ENCODE measurements at regions not wholly inside any gene's neighbourhood (a gene's known extent, or its start where the extent isn't known, plus 50 kb on each side); places are given as distances from the start of the nearest gene placed in this dataset.

- ATAC-seq (no peak), FAIRE-seq (no peak)
- BruUV-seq (replicated peaks) = no TSS peak
- TF ChIP-seq CEBPB (IDR thresholded peaks at IDR 0.05; ENCODE audit: borderline replicate concordance in 1 of 2, low read depth in 2 of 2, low read length in 2 of 2) = no peak
- TF ChIP-seq, protein P1, sequence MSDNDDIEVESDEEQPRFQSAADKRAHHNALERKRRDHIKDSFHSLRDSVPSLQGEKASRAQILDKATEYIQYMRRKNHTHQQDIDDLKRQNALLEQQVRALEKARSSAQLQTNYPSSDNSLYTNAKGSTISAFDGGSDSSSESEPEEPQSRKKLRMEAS (IDR thresholded peaks at IDR 0.05; ENCODE audit: low read depth, low read length) = no peak
- no peak for TF ChIP-seq MEF2A (IDR thresholded peaks at IDR 0.05; ENCODE audit: insufficient read depth, low read depth, low read length)
- no peak for TF ChIP-seq ZNF687 (IDR thresholded peaks at IDR 0.05)
- TF ChIP-seq ZNF217 (IDR thresholded peaks at IDR 0.05) = no peak
- TF ChIP-seq, protein P2, sequence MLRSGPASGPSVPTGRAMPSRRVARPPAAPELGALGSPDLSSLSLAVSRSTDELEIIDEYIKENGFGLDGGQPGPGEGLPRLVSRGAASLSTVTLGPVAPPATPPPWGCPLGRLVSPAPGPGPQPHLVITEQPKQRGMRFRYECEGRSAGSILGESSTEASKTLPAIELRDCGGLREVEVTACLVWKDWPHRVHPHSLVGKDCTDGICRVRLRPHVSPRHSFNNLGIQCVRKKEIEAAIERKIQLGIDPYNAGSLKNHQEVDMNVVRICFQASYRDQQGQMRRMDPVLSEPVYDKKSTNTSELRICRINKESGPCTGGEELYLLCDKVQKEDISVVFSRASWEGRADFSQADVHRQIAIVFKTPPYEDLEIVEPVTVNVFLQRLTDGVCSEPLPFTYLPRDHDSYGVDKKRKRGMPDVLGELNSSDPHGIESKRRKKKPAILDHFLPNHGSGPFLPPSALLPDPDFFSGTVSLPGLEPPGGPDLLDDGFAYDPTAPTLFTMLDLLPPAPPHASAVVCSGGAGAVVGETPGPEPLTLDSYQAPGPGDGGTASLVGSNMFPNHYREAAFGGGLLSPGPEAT (IDR thresholded peaks at IDR 0.05; ENCODE audit: low read depth) = no peak
- TF ChIP-seq, protein P3, sequence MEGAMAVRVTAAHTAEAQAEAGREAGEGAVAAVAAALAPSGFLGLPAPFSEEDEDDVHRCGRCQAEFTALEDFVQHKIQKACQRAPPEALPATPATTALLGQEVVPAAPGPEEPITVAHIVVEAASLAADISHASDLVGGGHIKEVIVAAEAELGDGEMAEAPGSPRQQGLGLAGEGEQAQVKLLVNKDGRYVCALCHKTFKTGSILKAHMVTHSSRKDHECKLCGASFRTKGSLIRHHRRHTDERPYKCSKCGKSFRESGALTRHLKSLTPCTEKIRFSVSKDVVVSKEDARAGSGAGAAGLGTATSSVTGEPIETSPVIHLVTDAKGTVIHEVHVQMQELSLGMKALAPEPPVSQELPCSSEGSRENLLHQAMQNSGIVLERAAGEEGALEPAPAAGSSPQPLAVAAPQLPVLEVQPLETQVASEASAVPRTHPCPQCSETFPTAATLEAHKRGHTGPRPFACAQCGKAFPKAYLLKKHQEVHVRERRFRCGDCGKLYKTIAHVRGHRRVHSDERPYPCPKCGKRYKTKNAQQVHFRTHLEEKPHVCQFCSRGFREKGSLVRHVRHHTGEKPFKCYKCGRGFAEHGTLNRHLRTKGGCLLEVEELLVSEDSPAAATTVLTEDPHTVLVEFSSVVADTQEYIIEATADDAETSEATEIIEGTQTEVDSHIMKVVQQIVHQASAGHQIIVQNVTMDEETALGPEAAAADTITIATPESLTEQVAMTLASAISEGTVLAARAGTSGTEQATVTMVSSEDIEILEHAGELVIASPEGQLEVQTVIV (IDR thresholded peaks at IDR 0.05; ENCODE audit: borderline replicate concordance, partially characterized antibody) = no peak
- no peak for TF ChIP-seq PAX8 (IDR thresholded peaks at IDR 0.05)
- TF ChIP-seq BCL3 (IDR thresholded peaks at IDR 0.05; ENCODE audit: borderline replicate concordance, insufficient read depth, low read depth, low read length, poor library complexity, severe bottlenecking) = no peak
- TF ChIP-seq POLR2AphosphoS2 (IDR thresholded peaks at IDR 0.05; ENCODE audit: low read depth, low read length) = no peak
- no peak for TF ChIP-seq RAD21 (IDR thresholded peaks at IDR 0.05; ENCODE audit: insufficient read depth, low read depth, low read length)
- TF ChIP-seq IKZF2 (IDR thresholded peaks at IDR 0.05) = no peak
- no peak for TF ChIP-seq MXI1 (IDR thresholded peaks at IDR 0.05; ENCODE audit: low read depth, low read length)
- no peak for TF ChIP-seq POLR2AphosphoS5 (IDR thresholded peaks at IDR 0.05; ENCODE audit: low read length)
- no peak for TF ChIP-seq EED (IDR thresholded peaks at IDR 0.05; ENCODE audit: low read depth)
- TF ChIP-seq WRNIP1 (IDR thresholded peaks at IDR 0.05; ENCODE audit: borderline replicate concordance, low read depth, low read length) = no peak
Measured at GRCh38 chrX:149312097-149312496, 193.0 kb downstream of the IDS start.

More at GRCh38 chrX:149312097-149312496, 193.0 kb downstream of the IDS start:
- Histone ChIP-seq H3K4me1 (ENCODE audit: control insufficient read depth, insufficient read depth, low read length) (no peaks in the 10 kb centered on the region), H2AFZ (ENCODE audit: control insufficient read depth, low read depth, low read length) (no peak overlapping the region), H3K27ac (ENCODE audit: control insufficient read depth, insufficient read depth) (no peak overlapping the region), H3K9me3 (replicated peaks; ENCODE audit: control insufficient read depth, insufficient read depth, low read length) (no peaks in the 10 kb centered on the region), H3K79me2 (ENCODE audit: control insufficient read depth, insufficient read depth, low read length) (no peaks in the 10 kb centered on the region), H3K4me2 (ENCODE audit: control insufficient read depth, insufficient read depth) (no peak overlapping the region), H3K36me3 (ENCODE audit: control insufficient read depth in 2 of 2, insufficient read depth in 2 of 2, low read length in 1 of 2) (no peaks in the 10 kb centered on the region), H4K20me1 (ENCODE audit: control insufficient read depth, insufficient read depth) (no peaks in the 10 kb centered on the region), H3K4me3 (no peak overlapping the region), H3K27me3 (replicated peaks in 1 of 2; ENCODE audit: control insufficient read depth in 2 of 2, insufficient read depth in 2 of 2, low read length in 1 of 2) (no peaks in the 10 kb centered on the region), H3K9ac (ENCODE audit: control insufficient read depth, insufficient read depth, low read length) (no peak overlapping the region)
- in situ Hi-C loops (cut with MboI) (no loop called here), intact Hi-C loops (cut with micrococcal nuclease; ENCODE audit: unreplicated experiment) (no loop called here)
- 12% methylated on average over 3 of the region's 3 CpGs for WGBS (ENCODE audit: insufficient coverage, insufficient replicate concordance, low lambda C conversion rate, missing lambda C conversion rate)
- DNase-seq (ENCODE audit: low read depth, low spot score) = no peak
- SMC1A ChIA-PET (ENCODE audit: uncharacterized antibody, unreplicated experiment) = no interaction called here
- RAD21 ChIA-PET (ENCODE audit: unreplicated experiment) = no interaction called here
- CTCF ChIA-PET = no interaction called here
- POLR2A ChIA-PET = no interaction called here

Data from GM12878 (cell line).